G401.6 (cell line): ENCODE measurements at regions not wholly inside any gene's neighbourhood (a gene's known extent, or its start where the extent isn't known, plus 50 kb on each side); places are given as distances from the start of the nearest gene placed in this dataset.
"Not testable (repeated sequence)": the region's sequence is repeated elsewhere in the genome, so short reads cannot be mapped to it uniquely, and the experiment has no call there.

Experiments
- FAIRE-seq: peaks from 2 replicates; lab custom pipeline; 2012; peaks lifted over from hg19 to GRCh38; lab: Jason Lieb, UNC

DNA sequence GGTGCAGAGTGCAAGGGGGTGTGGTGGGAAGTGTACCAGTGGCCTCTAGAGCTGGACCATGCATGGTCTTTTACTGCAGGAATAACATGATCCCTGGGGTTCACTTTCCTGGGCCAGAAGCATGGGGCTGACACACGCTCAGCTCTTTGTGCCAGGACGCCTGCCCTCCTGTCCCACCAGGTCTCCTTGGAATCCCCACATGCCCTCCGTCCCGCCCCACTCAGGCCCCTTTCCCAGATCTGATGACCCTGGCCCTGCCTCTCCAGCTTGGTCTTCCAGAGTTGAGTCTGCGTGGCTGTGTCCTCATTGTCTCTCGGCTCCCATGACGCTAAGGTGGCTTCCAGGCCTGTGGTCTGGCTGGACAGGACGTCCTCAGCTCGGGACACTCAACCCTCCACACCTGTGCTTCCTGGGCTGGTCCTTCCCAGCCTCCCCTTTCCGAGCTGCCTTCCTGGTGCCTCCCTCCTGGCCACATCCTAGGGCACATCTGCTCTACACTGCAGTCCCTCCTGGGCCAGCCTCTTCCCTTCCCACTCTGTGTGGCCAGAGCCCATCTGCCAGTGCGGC, 249.5 kb upstream of the SHH start:
- no peak for FAIRE-seq

DNA sequence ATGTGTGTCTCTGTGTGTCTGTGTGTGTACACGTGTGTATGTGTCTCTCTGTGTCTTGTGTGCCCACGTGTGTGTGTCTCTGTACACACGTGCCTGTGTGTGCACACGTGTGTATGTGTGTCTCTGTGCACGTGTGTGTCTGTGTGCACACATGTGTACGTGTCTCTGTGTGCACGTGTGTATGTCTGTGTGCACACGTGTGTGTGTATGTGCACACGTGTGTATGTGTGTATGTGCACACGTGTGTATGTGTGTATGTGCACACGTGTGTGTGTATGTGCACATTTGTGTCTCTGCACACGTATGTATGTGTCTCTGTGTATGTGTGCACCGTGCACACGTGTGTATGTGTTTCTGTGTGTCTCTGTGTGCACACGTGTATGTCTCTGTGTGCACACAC, 248.7 kb upstream of the SHH start:
- no peak for FAIRE-seq

GRCh38 chr7:156059369-156059768, 247.1 kb upstream of the SHH start:
- FAIRE-seq: no peak

- FAIRE-seq: no peak
These were observed 246.0 kb upstream of the SHH start for GRCh38 chr7:156058248-156058647.

- FAIRE-seq: no peak
These were observed 244.3 kb upstream of the SHH start for GRCh38 chr7:156056534-156056933.

GRCh38 chr7:156055206-156055822, 243.1 kb upstream of the SHH start:
- no peak for FAIRE-seq

DNA sequence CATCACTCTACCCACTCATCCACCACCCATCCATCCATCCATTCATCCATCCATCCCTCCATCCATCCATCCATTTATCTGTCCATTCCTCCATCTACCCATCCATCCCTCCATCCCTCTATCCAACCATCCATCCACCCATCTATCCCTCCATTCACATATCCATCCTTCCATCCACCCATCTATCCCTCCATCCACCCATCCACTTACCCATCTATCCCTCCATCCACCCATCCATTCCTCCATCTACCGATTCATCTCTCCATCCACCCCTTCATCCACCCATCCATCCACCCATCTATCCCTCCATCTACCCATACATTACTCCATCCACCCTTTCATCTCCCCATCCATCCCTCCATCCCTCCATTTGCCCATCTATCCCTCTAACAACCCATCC, 239.6 kb upstream of the SHH start:
- FAIRE-seq: no peak

DNA sequence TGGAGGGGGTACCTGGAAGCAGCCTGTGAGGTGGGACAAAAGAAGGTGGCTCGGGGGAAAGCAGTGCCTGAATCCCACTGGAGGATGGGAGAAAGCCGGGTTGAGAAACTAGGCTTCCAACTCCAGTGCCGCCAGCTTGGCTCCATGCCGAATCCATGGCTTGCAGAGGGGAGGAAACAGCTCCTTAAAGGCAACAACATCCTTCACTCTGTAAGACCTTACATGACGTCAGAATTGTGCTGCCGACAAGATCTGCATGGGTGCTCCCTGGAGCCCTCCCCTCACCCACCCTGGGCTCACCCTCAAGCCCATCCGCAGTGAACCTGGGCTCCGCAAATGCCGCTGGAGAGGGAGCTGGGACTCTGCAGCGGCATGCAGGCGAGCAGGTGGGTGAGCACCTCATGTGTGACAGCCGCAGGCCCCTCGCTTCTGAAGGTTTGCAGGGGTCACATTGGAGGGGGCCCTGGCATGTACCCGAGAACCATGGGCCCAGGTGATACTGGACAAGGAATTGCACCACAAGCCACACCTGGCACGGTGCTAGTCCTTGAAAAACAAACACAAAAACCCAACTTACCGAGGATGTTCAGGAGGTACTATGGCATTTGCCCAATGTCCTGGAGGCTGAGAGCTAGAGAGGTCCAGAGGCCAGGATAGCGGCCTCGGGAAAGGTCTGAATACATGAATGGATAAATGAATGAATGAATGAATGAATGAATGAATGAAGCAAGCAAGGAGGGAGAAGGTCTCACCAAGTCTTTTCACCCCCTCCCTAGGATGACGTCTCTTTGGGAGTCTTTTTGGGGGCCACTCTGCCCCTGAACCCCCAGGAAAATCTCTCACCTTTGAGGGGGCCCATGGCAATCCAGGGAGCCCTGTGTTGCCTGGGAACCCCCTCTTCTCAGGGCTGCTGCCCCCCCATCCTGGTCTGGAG, 238.6 kb upstream of the SHH start:
- no peak for FAIRE-seq

DNA sequence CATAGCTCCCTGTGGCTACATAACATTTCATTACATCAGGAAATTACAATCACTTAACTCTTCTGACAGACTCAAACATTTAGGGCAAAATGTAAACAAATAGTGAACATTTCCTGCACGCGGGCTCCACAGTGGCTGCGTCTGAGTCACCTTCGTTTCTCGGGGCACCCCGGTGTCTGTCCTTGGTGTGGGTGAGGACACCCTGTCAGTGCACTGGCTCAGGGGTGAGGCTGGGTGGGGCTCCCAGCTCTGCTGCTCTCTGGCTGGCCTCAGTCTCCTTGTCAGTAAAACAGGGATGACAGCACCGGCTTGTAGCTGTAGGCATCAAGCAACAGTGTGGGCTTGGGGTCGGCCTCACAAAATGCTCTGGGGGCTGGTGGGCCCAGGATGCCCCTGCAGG, 237.1 kb upstream of the SHH start:
- FAIRE-seq: no peak

DNA sequence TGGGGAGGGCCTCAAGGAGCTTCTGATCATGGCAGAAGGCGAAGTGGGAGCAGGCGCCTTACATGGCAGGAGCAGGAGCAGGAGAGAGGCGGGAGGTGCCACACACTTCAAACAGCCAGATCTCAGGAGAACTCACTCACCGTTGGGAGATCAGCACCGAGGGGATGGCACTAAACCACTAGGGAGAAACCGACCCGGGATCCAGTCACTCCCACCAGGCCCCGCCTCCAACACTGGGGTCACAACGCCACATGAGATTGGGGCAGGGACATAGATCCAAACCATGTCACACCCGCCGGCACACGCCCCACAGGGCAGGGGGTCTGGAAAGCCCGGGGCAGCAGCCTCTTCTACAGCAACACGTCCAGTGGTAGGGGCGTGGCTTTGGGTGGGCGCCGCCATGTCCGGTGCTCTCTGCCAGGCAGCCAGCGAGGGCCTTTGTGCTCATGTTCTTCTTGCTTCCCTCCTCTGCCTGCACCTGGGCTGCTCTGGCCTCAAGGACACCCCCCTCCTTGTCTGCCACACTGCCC, 233.8 kb upstream of the SHH start:
- no peak for FAIRE-seq

DNA sequence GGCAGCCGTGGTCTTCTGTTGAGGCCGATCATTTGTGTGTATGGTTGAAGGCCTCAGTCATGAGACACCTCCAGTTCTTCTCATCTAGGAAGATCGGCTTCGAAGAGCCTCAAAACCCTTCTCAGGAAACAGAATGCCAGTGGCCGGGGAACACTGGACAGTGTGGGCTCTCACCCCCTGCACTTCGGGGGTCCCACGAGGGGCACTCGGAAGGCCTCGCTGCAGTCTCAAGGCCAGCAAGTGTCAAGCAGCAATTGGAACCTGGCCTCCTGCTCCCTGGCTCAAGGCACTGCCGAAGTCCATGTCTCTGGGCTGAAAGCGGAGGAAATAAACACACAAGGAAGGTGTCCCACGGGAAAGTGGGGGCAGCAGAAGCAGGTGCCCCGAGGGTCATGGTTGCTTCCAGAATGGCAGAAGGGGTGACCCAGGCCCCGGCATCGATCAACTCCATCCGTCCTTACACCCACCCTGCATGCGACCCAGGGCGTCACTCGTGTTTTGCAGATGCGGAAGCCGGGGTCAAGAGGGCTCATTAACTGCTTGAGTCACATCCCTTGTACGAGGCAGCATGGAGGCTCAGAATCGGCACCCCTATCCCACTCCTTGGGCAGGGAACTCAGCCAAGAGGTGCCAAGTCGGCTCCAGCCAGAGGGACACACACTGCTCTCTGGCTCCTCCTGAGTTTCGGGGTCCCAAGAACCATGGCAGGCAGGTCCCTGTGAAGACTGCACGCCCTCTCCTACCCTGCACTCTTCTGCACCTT, 231.3 kb upstream of the SHH start:
- no peak for FAIRE-seq

DNA sequence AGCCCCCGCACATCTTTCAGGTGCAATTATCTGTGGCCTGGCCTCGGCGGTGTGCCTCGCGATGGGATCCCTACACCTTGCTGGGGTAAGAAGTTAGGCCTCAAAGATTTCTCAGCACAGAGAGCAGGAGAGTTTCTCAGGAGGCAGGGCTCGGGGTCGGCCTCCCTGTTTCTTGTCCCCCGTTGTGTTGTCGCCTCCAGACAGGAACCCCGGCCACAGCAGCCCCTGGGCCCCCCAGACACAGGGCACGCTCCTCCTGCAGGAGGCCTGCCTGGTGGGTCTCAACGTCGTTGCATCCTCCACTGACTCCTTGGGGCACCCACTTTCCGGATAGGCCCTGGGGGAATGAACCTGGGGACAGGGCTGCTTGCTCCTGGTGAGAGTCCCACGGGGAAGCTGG, 229.1 kb upstream of the SHH start:
- no peak for FAIRE-seq

DNA sequence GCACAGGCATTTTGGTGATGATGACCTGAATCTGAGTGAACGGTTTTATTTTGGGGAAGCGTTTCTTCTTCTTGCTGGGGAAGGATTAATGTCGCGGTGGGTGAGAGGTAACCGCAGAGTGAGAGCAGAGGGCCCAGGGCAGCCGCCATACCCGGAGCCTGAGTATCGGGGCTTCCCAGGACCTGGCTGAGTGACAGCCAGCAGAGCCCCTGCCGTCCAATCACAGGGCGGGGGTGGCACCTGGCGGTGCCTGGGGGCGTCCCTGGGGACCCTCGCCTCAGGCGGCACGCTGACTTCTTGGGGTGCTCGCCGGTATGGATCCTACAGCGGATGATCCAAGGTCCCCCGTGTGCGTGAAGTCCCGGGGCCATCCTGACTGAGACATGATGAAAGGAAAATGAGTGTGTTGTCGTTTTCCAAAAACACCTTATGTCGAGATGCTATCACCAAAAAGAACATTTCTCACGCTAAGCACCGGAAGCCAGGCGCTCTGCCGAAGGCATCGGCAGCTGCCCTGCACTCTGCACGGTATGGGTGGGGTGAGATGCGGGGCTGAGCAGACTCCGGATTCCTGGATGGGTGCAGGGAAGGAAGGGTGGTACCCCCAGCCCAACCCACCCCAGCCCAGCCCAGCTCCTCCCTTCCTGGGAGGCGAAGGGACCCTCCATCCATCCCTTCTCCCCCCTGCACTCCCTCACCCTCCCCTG, 227.9 kb upstream of the SHH start:
- no peak for FAIRE-seq

DNA sequence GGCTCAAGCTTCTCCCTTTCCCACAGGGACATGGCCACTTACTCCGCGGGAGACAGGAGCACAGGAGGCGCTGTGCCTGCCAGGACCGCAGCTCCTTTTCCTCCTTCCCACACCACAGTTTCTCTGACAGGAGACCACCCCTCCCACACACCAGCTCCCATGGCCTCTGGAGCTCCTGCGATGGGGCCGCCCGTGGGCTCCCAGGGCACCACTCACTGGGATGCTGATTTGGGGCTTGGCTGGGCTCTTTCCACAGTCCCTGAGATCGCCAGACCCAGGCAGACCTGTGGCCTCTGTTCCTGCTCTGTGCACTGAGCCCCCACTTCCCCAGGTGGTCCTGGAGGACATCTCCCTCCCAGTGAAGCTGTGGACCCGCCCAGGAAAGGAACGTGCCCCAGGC, 226.9 kb upstream of the SHH start:
- no peak for FAIRE-seq

- FAIRE-seq: no peak
These were observed 226.1 kb upstream of the SHH start for GRCh38 chr7:156038345-156038744.

DNA sequence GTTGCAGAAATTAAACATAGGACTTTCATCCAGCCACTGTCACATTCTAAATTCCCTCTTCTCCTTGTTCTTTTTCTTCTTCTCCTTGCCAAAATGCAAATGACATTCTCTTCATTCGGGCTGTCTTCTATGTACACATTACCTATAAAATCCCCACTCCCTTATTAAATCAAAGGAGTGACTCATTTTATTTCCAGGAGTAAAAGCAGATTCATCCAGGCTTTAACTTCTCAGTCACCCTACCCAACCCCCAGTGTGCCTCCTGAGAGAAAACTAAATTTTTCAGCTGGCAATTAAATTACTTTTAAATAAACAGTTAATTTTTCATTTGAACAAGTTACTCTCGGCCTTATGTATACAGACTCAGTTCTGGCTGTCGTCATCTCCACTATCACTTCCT, 223.9 kb upstream of the SHH start:
- FAIRE-seq: no peak

DNA sequence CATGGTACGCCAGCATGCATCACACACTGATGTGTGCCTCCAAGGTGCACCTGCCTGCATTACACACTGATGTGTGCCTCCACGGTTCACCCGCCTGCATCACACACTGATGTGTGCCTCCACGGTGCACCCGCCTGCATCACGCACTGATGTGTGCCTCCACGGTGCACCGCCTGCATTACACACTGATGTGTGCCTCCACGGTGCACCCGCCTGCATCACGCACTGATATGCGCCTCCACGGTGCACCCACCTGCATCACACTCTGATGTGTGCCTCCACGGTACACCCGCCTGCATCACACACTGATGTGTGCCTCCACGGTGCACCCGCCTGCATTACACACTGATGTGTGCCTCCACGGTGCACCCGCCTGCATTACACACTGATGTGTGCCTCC, 223.1 kb upstream of the SHH start:
- not testable (repeated sequence) for FAIRE-seq

- FAIRE-seq: no peak
These were observed 222.1 kb upstream of the SHH start for GRCh38 chr7:156034397-156034796.

GRCh38 chr7:156032973-156033372, 220.7 kb upstream of the SHH start:
- no peak for FAIRE-seq

DNA sequence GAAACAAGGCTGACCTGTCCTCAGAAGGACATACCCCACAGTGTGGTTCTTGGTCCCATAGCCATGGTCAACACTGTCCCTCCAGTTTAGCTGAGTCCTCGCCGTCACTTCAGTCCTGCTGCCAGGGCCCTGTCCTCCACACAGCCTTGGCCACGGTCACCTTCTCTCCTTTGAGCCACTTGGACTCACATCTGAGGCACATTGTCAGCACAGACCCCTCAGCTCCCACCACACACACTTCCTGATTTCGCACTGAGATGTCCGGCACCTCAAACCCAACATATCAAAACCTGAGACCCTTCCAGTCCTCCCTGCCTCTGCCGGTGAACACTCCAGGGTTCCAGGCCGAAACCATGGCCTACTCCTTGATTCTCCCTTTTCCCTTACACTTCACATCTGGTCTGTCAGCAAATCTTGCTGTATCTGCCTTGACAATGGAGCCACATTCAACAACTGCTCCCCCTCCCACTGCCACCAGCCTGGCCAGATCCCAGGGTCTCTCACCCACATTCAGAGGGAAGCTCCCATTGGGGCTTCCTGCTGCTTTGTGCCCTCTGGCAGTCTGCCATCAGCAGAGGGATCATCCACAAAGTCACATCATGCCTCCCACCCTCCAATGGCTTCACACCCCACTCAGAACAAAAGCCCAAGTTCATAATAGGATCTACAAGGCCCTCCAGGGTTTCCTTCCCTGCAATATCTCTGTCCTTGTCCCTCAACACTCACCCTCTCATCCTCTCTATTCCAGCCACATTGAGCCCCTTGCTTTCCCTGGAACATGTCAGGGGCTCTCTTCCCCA, 219.6 kb upstream of the SHH start:
- FAIRE-seq: no peak

- no peak for FAIRE-seq
These were observed 217.3 kb upstream of the SHH start for GRCh38 chr7:156029460-156030007.
